Parathyroid adenoma (tissue), 2 donors: ENCODE measurements at regions not wholly inside any gene's neighbourhood (a gene's known extent, or its start where the extent isn't known, plus 50 kb on each side); places are given as distances from the start of the nearest gene placed in this dataset.

ENCODE experiments used
- H2AFZ ChIP-seq: fragments of 300-600 bp; sonication (generic); one replicate; pipeline ENCODE4 v1.7.0; 2017; ENCODE audit warnings: antibody characterized with exemption, mild to moderate bottlenecking
- H3K27ac ChIP-seq: fragments of 300-600 bp; sonication (generic); one replicate; pipeline ENCODE4 v1.7.0; 2017
- H3K27me3 ChIP-seq: fragments of 300-600 bp; sonication (generic); one replicate; pipeline ENCODE4 v1.7.0; 2017; ENCODE audit warnings: low read length; ENCODE audit not compliant: control insufficient read depth, insufficient read depth
- H3K36me3 ChIP-seq: fragments of 300-600 bp; sonication (generic); one replicate; pipeline ENCODE4 v1.7.0; 2017; ENCODE audit warnings: low read length; ENCODE audit not compliant: control insufficient read depth, insufficient read depth
- H3K4me1 ChIP-seq: fragments of 300-600 bp; sonication (generic); one replicate; pipeline ENCODE4 v1.7.0; 2017; ENCODE audit warnings: control low read depth
- H3K4me2 ChIP-seq: fragments of 300-600 bp; sonication (generic); one replicate; pipeline ENCODE4 v1.7.0; 2017; ENCODE audit warnings: low read length
- H3K4me3 ChIP-seq: fragments of 300-600 bp; sonication (generic); one replicate; pipeline ENCODE4 v1.7.0; 2017; ENCODE audit warnings: low read depth, low read length
- H3K79me2 ChIP-seq: fragments of 300-600 bp; sonication (generic); one replicate; pipeline ENCODE4 v1.7.0; 2017; ENCODE audit warnings: control low read depth
- H3K9ac ChIP-seq: fragments of 300-600 bp; sonication (generic); one replicate; pipeline ENCODE4 v1.7.0; 2017; ENCODE audit warnings: mild to moderate bottlenecking
- H3K9me3 ChIP-seq: fragments of 300-600 bp; sonication (generic); one replicate; pipeline ENCODE4 v1.7.0; 2017; ENCODE audit warnings: low read length; ENCODE audit not compliant: control insufficient read depth
- TF ChIP-seq, protein P1 (sequence below): fragments of 300-600 bp; sonication (generic); IDR thresholded peaks from one replicate; pipeline ENCODE4 v1.7.0; 2017; ENCODE audit warnings: antibody characterized with exemption, mild to moderate bottlenecking
- donor health status: primary hyperparathyroidism.

- Histone ChIP-seq H3K9ac (no peak overlapping the region), H3K4me3 (no peak overlapping the region), H3K9me3 (no peaks in the 10 kb centered on the region), H3K4me2 (no peak overlapping the region), H2AFZ (no peak overlapping the region), H3K27ac (no peak overlapping the region), H3K36me3 (no peaks in the 10 kb centered on the region), H3K4me1 (no peaks in the 10 kb centered on the region), H3K27me3 (no peaks in the 10 kb centered on the region), H3K79me2 (no peaks in the 10 kb centered on the region)
- TF ChIP-seq, protein P1, sequence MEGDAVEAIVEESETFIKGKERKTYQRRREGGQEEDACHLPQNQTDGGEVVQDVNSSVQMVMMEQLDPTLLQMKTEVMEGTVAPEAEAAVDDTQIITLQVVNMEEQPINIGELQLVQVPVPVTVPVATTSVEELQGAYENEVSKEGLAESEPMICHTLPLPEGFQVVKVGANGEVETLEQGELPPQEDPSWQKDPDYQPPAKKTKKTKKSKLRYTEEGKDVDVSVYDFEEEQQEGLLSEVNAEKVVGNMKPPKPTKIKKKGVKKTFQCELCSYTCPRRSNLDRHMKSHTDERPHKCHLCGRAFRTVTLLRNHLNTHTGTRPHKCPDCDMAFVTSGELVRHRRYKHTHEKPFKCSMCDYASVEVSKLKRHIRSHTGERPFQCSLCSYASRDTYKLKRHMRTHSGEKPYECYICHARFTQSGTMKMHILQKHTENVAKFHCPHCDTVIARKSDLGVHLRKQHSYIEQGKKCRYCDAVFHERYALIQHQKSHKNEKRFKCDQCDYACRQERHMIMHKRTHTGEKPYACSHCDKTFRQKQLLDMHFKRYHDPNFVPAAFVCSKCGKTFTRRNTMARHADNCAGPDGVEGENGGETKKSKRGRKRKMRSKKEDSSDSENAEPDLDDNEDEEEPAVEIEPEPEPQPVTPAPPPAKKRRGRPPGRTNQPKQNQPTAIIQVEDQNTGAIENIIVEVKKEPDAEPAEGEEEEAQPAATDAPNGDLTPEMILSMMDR: no peak
Measured at GRCh38 chr12:91651728-91652127, 469.1 kb upstream of the DCN start.

- Histone ChIP-seq H3K4me3 (no peak overlapping the region), H3K4me1 (no peaks in the 10 kb centered on the region), H3K79me2 (no peaks in the 10 kb centered on the region), H3K9me3 (no peaks in the 10 kb centered on the region), H3K27ac (no peak overlapping the region), H3K36me3 (no peaks in the 10 kb centered on the region), H3K9ac (no peak overlapping the region), H2AFZ (no peak overlapping the region), H3K27me3 (no peaks in the 10 kb centered on the region), H3K4me2 (no peak overlapping the region)
- TF ChIP-seq, protein P1: no peak
Measured at GRCh38 chr12:91643763-91644162, 461.1 kb upstream of the DCN start.

- Histone ChIP-seq H2AFZ (no peak overlapping the region), H3K27me3 (no peaks in the 10 kb centered on the region), H3K4me3 (no peak overlapping the region), H3K4me1 (no peaks in the 10 kb centered on the region), H3K9me3 (no peaks in the 10 kb centered on the region), H3K36me3 (no peaks in the 10 kb centered on the region), H3K27ac (no peak overlapping the region), H3K4me2 (no peak overlapping the region), H3K9ac (no peak overlapping the region), H3K79me2 (no peaks in the 10 kb centered on the region)
- TF ChIP-seq, protein P1: no peak
Measured at GRCh38 chr12:91640021-91640420, 457.4 kb upstream of the DCN start.

DNA sequence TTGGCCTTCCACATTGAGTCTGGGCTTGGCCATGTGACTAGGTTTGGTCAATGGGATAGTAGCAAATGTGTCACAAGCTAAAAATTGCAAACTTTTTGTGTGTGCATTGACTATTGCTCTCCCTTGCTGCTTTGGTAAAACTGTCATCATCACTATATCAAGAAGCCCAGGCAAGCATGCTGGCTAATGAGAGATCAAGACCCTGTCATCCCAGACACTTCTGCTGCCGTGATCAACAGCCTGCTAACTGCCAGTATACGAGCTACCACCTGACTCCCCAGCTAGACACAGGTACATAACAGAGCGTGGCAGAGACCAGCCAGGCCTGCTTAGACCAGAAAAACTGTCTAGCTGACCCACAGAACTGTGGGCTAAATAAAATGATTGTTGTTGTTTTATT lies 456.7 kb upstream of the DCN start:
- no peak overlapping the region for H3K27ac ChIP-seq
- H3K79me2 ChIP-seq: no peaks in the 10 kb centered on the region
- no peaks in the 10 kb centered on the region for H3K36me3 ChIP-seq
- H3K4me1 ChIP-seq: no peaks in the 10 kb centered on the region
- TF ChIP-seq, protein P1: no peak
- H3K9ac ChIP-seq: no peak overlapping the region
- H3K4me3 ChIP-seq: no peak overlapping the region
- H3K4me2 ChIP-seq: no peak overlapping the region
- H3K9me3 ChIP-seq: no peaks in the 10 kb centered on the region
- H2AFZ ChIP-seq: no peak overlapping the region
- H3K27me3 ChIP-seq: no peaks in the 10 kb centered on the region

DNA sequence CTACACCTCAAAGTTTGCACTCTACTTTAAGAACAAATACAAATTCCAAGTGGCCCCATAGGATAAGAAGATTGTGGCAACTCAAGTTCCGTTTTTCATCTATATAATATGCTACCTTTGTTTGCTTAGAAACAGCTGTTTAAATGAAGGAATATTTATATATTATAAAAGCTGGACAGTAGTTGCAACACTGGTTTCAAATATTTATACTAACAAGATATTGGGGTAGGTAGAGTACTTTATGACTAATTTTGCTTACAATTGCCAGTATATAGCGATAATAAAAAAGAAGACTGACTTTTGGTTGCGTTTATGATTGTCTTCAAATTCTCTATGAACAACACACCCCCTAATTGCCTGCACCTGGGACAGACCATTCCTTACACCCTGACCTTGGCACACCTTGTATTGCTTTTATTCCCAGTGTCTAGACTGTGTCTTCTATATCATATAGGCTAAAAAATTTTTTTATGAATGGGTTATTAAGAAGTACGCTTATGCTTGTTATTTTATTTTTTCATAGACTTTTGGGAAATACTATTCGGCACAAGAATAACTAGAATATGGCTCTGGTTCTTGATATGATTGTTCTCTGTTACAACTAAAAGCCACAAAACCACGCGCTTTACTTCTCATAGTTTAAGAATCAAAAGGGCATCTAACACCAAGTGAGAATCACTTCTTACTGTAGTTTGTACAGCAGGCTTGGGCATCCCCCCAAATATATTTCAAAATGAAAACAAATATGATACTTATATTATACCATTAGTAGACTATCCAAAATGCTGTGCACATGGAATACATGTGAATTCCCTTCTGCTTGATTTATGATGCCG lies 455.4 kb upstream of the DCN start:
- Histone ChIP-seq H3K27ac (no peak overlapping the region), H3K9ac (no peak overlapping the region), H3K36me3 (no peaks in the 10 kb centered on the region), H3K79me2 (no peaks in the 10 kb centered on the region), H3K9me3 (no peaks in the 10 kb centered on the region), H3K4me1 (no peaks in the 10 kb centered on the region), H2AFZ (no peak overlapping the region), H3K27me3 (no peaks in the 10 kb centered on the region), H3K4me2 (no peak overlapping the region), H3K4me3 (no peak overlapping the region)
- TF ChIP-seq, protein P1: no peak
